Endothelial cell (in vitro differentiated cells): ENCODE measurements at regions not wholly inside any gene's neighbourhood (a gene's known extent, or its start where the extent isn't known, plus 50 kb on each side); places are given as distances from the start of the nearest gene placed in this dataset.

Experiments used
- DNase-seq: peaks from one replicate; pipeline ENCODE4 v3.0.0; 2021; ENCODE audit warnings: low spot score
- H3K27ac Mint-ChIP-seq: one replicate; pipeline ENCODE4 v1.8.0; 2021; ENCODE audit warnings: mixed read lengths, inconsistent platforms; ENCODE audit not compliant: unreplicated experiment
- H3K27me3 Mint-ChIP-seq: one replicate; pipeline ENCODE4 v1.8.0; 2021; ENCODE audit warnings: mild to moderate bottlenecking, moderate library complexity, mixed read lengths, inconsistent platforms; ENCODE audit not compliant: unreplicated experiment
- H3K36me3 Mint-ChIP-seq: one replicate; pipeline ENCODE4 v1.8.0; 2021; ENCODE audit warnings: mild to moderate bottlenecking, low read depth, mixed read lengths, inconsistent platforms; ENCODE audit not compliant: unreplicated experiment
- H3K4me1 Mint-ChIP-seq: one replicate; pipeline ENCODE4 v1.8.0; 2021; ENCODE audit warnings: mild to moderate bottlenecking, mixed read lengths, inconsistent platforms; ENCODE audit not compliant: unreplicated experiment
- H3K4me3 Mint-ChIP-seq: one replicate; pipeline ENCODE4 v1.8.0; 2021; ENCODE audit warnings: mild to moderate bottlenecking, mixed read lengths, inconsistent platforms; ENCODE audit not compliant: unreplicated experiment
- H3K9me3 Mint-ChIP-seq: one replicate; pipeline ENCODE4 v1.8.0; 2021; ENCODE audit warnings: mixed read lengths, inconsistent platforms; ENCODE audit not compliant: unreplicated experiment
- CTCF ChIP-seq: fragments of 200-600 bp; sonication (generic); IDR thresholded peaks from one replicate; pipeline ENCODE4 v1.5.0; 2021; ENCODE audit warnings: antibody characterized with exemption; ENCODE audit not compliant: unreplicated experiment

- no peak overlapping the region for H3K4me3 Mint-ChIP-seq
- H3K27me3 Mint-ChIP-seq = peaks cover 6% of the 10 kb centered on the region
- H3K36me3 Mint-ChIP-seq = no peaks in the 10 kb centered on the region
- no peak for TF ChIP-seq CTCF
- peak overlapping the region; percentile 72 for H3K27ac Mint-ChIP-seq
- H3K4me1 Mint-ChIP-seq = peaks cover 18% of the 10 kb centered on the region
- DNase-seq = no peak
- H3K9me3 Mint-ChIP-seq = no peaks in the 10 kb centered on the region
Observed at GRCh38 chr14:65210822-65211182, 108.5 kb upstream of the MAX start.

GRCh38 chr14:65211341-65211987, 109.1 kb upstream of the MAX start:
- no peak for DNase-seq
- Mint-ChIP-seq H3K4me1 (peaks cover 18% of the 10 kb centered on the region), H3K4me3 (no peak overlapping the region), H3K36me3 (no peaks in the 10 kb centered on the region), H3K27me3 (peaks cover 6% of the 10 kb centered on the region), H3K27ac (no peak overlapping the region), H3K9me3 (no peaks in the 10 kb centered on the region)
- no peak for TF ChIP-seq CTCF

GRCh38 chr14:65213316-65213715, 111.0 kb upstream of the MAX start:
- TF ChIP-seq CTCF = no peak
- H3K9me3 Mint-ChIP-seq = no peaks in the 10 kb centered on the region
- no peaks in the 10 kb centered on the region for H3K36me3 Mint-ChIP-seq
- H3K4me3 Mint-ChIP-seq = no peak overlapping the region
- no peak overlapping the region for H3K27ac Mint-ChIP-seq
- DNase-seq = no peak
- peaks cover 18% of the 10 kb centered on the region for H3K4me1 Mint-ChIP-seq
- H3K27me3 Mint-ChIP-seq = peaks cover 3% of the 10 kb centered on the region

- H3K4me1 Mint-ChIP-seq = peaks cover 14% of the 10 kb centered on the region
- H3K4me3 Mint-ChIP-seq = no peak overlapping the region
- no peak overlapping the region for H3K27ac Mint-ChIP-seq
- no peak for DNase-seq
- TF ChIP-seq CTCF = no peak
- H3K36me3 Mint-ChIP-seq = no peaks in the 10 kb centered on the region
- H3K27me3 Mint-ChIP-seq = peaks cover 3% of the 10 kb centered on the region
- H3K9me3 Mint-ChIP-seq = no peaks in the 10 kb centered on the region
Observed at GRCh38 chr14:65214741-65215140, 112.4 kb upstream of the MAX start.

- Mint-ChIP-seq H3K27ac (no peak overlapping the region), H3K27me3 (no peaks in the 10 kb centered on the region), H3K4me3 (no peak overlapping the region), H3K36me3 (no peaks in the 10 kb centered on the region), H3K9me3 (no peaks in the 10 kb centered on the region), H3K4me1 (peaks cover 5% of the 10 kb centered on the region)
- DNase-seq = no peak
- no peak for TF ChIP-seq CTCF
Observed at GRCh38 chr14:65219353-65219752, 117.0 kb upstream of the MAX start.
